NT2/D1 (cell line): ENCODE measurements at regions not wholly inside any gene's neighbourhood (a gene's known extent, or its start where the extent isn't known, plus 50 kb on each side); places are given as distances from the start of the nearest gene placed in this dataset.

Experiments
- SUZ12 ChIP-seq: IDR thresholded peaks from 2 replicates; pipeline ENCODE4 v1.6.1; 2011; ENCODE audit not compliant: insufficient read length, insufficient read depth; ENCODE audit errors: extremely low read depth
- ZNF274 ChIP-seq: IDR thresholded peaks from 2 replicates; pipeline ENCODE4 v1.6.1; 2011; ENCODE audit warnings: mild to moderate bottlenecking, low read depth, low read length

- TF ChIP-seq ZNF274 (no peak), SUZ12 (no peak)
These were observed 148.1 kb upstream of the PCBD1 start for GRCh38 chr10:71036297-71036966.
